ENCODE measurements at regions not wholly inside any gene's neighbourhood (a gene's known extent, or its start where the extent isn't known, plus 50 kb on each side); places are given as distances from the start of the nearest gene placed in this dataset.

DNA sequence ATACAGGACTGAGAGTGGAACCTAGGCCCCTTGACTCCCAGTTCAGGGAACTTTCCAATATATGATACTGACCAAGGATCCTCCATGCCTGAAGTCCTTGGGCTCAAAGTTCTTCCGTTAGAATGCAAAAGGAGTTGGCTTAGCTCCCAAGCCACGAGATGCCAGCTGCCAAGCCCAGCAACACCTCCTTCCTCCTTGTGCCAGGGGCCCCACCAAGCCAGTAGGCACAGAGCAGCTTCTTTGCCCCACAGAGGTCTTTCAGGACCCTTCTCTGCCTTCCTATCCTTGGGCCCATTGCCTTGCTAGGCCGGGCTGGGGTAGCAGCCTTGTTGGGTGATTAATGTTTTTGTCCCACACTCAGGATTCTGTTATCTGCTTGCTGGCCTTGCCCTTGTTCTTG lies 105.6 kb downstream of the EFNB1 start:
- TF ChIP-seq, protein P1, sequence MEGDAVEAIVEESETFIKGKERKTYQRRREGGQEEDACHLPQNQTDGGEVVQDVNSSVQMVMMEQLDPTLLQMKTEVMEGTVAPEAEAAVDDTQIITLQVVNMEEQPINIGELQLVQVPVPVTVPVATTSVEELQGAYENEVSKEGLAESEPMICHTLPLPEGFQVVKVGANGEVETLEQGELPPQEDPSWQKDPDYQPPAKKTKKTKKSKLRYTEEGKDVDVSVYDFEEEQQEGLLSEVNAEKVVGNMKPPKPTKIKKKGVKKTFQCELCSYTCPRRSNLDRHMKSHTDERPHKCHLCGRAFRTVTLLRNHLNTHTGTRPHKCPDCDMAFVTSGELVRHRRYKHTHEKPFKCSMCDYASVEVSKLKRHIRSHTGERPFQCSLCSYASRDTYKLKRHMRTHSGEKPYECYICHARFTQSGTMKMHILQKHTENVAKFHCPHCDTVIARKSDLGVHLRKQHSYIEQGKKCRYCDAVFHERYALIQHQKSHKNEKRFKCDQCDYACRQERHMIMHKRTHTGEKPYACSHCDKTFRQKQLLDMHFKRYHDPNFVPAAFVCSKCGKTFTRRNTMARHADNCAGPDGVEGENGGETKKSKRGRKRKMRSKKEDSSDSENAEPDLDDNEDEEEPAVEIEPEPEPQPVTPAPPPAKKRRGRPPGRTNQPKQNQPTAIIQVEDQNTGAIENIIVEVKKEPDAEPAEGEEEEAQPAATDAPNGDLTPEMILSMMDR (conservative IDR thresholded peaks at IDR 0.05 in 1 of 2, IDR thresholded peaks at IDR 0.05 in 1 of 2; ENCODE audit: low read depth in 1 of 2, low read length in 2 of 2), result no peak
- TF ChIP-seq EZH2 (IDR thresholded peaks at IDR 0.05; ENCODE audit: low read length, missing control alignments), result no peak
